ES-I3 (cell line): ENCODE measurements at regions not wholly inside any gene's neighbourhood (a gene's known extent, or its start where the extent isn't known, plus 50 kb on each side); places are given as distances from the start of the nearest gene placed in this dataset.

ENCODE experiments used
- H3K36me3 ChIP-seq: 2 replicates; pipeline ENCODE4 v1.6.1; 2013; ENCODE audit warnings: mild to moderate bottlenecking, low read length, control low read depth, moderate library complexity; ENCODE audit not compliant: insufficient read depth
- H3K4me1 ChIP-seq: 2 replicates; pipeline ENCODE4 v1.6.1; 2013; ENCODE audit warnings: mild to moderate bottlenecking, control low read depth, low read length; ENCODE audit not compliant: insufficient read depth
- H3K9ac ChIP-seq: 2 replicates; pipeline ENCODE4 v1.6.1; 2013; ENCODE audit warnings: low read depth, mild to moderate bottlenecking, low read length, moderate library complexity
- H3K9me3 ChIP-seq: 2 replicates; pipeline ENCODE4 v1.6.1; 2013; ENCODE audit warnings: mild to moderate bottlenecking, low read length, moderate library complexity; ENCODE audit not compliant: control insufficient read depth, insufficient read depth

DNA sequence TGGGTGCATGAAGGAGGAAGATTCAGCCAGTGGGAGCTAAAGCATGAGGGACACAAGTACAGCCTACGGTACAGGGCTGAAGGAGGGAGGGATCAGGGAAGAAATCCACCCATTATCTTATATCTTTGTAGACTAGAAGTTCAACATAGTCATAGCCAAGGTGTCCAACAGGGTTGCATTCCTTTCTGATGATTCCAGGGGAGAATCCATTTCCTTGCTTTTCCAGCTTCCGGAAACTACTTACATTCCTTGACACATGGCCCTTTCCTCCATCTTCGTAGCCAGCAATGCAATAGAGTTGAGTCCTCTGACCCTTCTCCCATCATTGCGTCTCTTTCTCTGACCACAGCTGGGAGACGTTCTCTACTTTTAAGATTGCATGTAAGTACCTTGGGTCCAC lies 471.0 kb upstream of the SEMA6D start:
- Histone ChIP-seq H3K9me3 (no peaks in the 10 kb centered on the region), H3K36me3 (no peaks in the 10 kb centered on the region), H3K4me1 (no peaks in the 10 kb centered on the region), H3K9ac (no peak overlapping the region)

DNA sequence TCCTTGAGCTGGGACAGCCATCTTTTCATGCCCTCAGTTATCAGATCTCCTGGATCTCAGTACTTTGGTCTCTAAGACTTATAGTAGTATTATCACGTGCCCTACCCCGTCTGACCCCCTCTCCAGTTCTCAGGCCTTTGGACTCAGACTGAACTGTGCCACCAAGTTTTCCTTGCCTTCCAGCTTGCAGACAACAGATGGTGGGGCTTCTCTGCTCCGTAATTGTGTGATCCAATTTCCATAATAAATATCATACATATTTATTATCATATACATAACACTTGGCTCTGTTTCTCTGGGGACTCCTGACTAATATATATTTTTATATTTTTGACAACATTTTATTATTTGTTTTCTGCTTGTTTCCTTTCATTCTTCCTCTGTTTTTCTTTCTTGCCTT lies 458.8 kb upstream of the SEMA6D start:
- no peak overlapping the region for H3K9ac ChIP-seq
- no peaks in the 10 kb centered on the region for H3K36me3 ChIP-seq
- no peaks in the 10 kb centered on the region for H3K9me3 ChIP-seq
- no peaks in the 10 kb centered on the region for H3K4me1 ChIP-seq

DNA sequence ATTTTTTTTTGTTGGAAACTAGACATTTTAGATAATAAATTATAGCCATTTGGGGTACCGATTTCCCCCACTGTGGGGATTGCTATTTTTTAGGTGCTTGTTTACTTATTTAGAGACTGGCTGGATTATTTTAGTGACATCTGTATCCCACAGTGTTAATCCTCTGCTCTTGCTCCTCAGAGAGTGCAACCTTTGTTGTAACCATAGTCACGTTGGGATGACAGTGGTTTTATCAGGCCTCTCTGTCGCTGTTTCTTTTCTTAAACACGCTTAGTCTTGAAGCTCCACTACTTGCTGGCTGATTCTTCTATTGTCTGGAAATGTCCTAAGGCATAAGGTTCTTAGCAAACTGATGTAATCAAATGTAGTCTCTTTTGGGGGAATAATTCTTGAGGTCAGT lies 451.6 kb upstream of the SEMA6D start:
- Histone ChIP-seq H3K36me3 (no peaks in the 10 kb centered on the region), H3K4me1 (no peaks in the 10 kb centered on the region), H3K9ac (no peak overlapping the region), H3K9me3 (no peaks in the 10 kb centered on the region)

DNA sequence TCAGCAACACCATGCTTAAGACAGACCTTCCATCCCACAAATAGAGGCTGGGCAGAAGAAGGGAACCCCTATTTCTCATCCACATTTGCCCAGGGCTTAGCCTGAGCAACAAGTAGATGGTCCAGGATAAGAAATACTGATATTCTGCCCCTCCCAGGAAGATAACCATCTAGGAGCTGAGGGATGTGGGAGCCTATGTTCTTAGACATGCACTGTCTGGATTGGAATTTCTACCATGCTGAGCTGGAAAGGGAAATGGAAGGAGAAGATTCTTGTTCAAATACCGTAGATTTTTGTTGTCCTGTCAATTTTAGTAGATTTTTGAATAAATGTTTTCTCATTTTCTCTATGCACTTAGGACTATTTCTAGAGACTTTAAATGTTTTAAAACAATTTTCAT lies 450.7 kb upstream of the SEMA6D start:
- no peaks in the 10 kb centered on the region for H3K4me1 ChIP-seq
- no peak overlapping the region for H3K9ac ChIP-seq
- H3K9me3 ChIP-seq = no peaks in the 10 kb centered on the region
- H3K36me3 ChIP-seq = no peaks in the 10 kb centered on the region

DNA sequence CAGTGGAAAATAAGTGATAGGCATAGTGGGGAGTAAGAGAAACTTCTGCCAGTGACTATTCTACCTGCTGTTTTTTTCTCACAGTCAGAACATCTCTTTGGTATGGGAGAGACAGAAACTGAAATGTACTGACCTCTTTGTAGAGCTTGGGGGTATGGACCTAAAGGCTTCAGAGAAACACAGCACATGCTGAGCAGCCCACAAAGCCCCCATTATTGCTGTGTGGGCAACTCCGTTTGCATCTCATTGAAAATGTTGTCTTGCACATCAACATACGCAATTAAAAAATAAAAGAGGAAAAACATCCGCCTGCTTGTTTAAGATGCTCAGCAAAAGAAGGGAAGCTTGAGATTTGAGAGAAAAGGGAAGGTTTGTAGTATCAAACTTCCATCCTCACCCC lies 443.4 kb upstream of the SEMA6D start:
- no peaks in the 10 kb centered on the region; the same call in 1 of the 2 replicates for H3K9me3 ChIP-seq
- no peak overlapping the region for H3K9ac ChIP-seq
- no peaks in the 10 kb centered on the region for H3K36me3 ChIP-seq
- no peaks in the 10 kb centered on the region for H3K4me1 ChIP-seq

DNA sequence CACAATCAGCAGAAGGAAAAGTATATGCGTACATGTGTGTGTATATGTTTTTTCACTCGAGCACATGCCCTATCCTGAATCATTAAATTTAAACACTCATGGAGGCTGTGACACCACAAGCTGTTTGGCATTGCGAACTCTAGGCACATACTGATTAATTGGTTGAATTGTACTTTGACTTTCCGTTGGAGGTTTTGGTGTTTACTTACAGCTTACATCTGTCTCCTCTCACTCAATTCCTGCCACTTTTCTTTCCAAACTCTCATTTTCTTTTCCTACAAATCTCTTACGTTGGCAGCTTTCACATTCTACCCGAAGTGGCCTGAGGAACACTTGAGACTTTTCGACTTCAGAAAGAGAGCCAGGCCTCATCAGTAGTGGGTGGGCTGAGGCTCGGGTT lies 434.1 kb upstream of the SEMA6D start:
- Histone ChIP-seq H3K4me1 (no peaks in the 10 kb centered on the region), H3K36me3 (no peaks in the 10 kb centered on the region), H3K9ac (no peak overlapping the region), H3K9me3 (no peaks in the 10 kb centered on the region)

DNA sequence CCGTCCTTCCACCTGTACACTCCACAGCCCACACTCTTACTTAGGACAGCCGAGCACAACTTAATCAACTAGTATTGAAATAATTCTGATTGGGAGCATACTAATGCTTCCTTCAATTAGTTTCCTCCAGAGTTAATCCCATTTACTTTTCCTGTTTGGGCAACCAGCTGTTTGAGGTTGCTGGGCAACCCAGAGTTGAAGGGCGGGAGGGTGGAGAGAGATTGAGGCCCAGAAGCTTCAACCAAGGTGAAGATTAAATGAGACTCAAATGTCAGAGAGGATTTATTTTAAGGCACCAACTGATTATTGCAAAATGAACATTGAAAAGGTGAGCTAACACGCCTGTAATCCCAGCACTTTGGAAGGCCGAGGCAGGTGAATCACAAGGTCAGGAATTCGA lies 428.5 kb upstream of the SEMA6D start:
- H3K36me3 ChIP-seq = no peaks in the 10 kb centered on the region
- H3K9ac ChIP-seq = no peak overlapping the region
- H3K9me3 ChIP-seq = no peaks in the 10 kb centered on the region
- H3K4me1 ChIP-seq = no peaks in the 10 kb centered on the region

DNA sequence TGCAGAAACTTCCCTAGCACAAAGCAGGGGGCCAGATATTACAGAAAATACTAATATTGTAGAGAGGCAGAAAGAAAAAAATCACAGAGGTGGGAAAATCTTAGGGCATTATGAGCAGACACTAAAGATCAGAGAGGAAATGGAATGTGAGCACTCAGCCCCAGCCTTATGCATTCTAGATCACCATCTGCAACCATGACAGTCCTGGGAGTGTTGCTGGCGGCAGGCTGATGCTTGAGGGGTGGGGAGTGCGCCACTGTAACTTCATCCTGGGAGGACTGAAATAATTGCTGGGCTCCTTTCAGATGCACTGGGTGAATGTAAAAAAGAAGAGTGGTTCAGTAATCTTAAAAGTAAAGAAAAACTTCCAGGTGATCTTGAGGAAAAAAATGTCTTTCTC lies 427.6 kb upstream of the SEMA6D start:
- no peak overlapping the region for H3K9ac ChIP-seq
- no peaks in the 10 kb centered on the region for H3K36me3 ChIP-seq
- no peaks in the 10 kb centered on the region for H3K4me1 ChIP-seq
- no peaks in the 10 kb centered on the region for H3K9me3 ChIP-seq

DNA sequence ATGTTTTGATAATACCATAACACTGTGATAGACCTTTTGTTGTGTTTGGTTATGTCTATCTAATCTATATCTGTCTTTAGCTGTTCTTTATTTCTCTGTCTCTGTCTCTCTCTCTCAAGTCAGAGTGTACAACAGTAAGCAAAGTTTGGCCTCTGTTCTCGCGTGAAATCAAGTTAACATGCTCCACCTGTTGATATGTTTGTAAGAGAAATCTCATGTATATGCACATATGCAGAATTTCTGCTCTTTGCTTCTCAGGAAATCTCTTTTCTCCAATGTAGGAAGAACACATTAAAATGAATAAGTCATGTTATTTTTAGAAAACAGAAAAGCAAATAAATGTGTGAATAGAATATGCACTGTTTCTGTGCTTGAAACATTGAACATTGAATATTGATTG lies 425.5 kb upstream of the SEMA6D start:
- Histone ChIP-seq H3K36me3 (no peaks in the 10 kb centered on the region), H3K9ac (no peak overlapping the region), H3K4me1 (no peaks in the 10 kb centered on the region), H3K9me3 (no peaks in the 10 kb centered on the region)

DNA sequence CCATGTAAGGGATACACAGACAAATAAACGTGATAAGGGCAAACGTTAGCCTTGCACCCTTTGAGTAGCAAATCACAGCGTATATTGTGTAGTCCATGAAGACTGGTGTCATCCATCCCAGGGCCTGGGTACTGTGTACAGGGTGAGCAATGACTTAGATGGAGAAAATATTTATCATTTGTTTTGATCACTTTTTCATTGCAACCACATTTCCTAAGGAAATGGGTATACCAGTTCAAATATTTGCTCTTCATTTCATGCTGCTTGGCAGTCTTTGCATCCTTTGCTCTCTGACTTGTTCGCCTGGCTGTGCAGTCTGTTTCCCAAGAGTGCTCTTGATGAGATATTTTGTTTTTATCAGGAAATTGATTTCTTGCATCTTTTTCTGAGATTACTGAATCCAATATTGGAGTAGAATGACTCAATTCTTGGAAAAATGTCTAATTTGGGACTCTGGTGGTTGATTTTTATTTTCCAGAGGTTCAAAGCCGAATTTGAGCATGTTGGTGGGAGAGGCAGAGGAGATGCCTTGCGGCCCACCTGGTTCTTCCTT lies 424.6 kb upstream of the SEMA6D start:
- no peaks in the 10 kb centered on the region for H3K4me1 ChIP-seq
- no peaks in the 10 kb centered on the region for H3K36me3 ChIP-seq
- no peak overlapping the region for H3K9ac ChIP-seq
- H3K9me3 ChIP-seq = no peaks in the 10 kb centered on the region

DNA sequence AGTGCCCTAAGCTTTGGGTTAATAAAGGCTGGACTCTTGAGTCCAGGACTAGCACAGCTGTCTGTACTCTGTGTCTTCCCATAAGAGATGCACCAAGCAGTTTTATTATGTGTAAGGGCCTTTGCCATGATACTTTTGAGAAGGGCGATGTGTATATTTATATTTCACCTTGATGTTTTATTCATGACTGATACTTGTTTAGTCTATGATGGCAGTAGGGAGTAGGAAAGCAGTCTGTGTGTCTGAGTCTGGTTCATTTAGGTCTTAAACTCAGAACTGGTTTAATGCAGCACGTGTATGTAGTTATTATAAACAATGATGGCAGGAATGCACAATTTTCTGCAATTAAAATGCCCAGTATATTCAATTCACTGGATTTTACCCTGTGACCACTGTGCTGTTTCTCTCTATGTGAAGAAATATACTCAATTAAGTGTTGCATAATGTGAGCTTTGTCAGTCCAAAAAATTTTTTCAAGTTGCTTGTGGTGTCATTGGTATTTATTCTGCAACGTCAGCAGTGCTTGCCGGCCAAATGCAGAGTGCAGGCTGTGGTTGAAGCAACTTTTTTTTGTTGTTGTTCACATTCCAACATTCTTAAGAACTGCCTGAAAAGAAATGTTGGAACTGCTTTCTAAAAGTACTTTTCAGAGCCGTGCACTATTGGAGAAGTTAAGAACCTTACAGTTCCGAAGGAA lies 423.7 kb upstream of the SEMA6D start:
- H3K9me3 ChIP-seq = no peaks in the 10 kb centered on the region
- no peaks in the 10 kb centered on the region for H3K36me3 ChIP-seq
- H3K4me1 ChIP-seq = no peaks in the 10 kb centered on the region
- H3K9ac ChIP-seq = no peak overlapping the region

DNA sequence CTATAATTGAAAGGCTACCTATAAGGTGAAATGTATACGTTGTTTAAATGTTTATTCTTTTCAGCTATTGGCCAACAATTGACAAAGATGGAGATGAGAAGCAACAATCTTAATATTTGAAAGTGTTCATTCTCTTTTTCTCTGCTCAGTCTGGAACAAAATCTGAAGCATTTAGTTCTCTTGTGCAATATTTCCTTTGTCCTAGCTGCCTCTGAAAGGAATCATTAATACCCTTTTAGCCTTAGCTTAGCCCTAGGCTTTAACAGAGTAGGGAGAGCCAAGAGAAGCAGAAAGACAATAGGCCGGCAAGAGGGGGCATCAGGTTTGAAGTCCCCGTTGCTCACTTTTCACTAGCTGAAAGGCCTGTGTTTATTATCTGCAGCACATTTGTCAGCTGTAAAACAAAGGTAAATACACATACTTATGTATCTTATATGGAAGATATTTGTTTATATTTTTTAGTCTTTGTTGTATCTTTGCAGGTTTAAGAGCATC lies 422.5 kb upstream of the SEMA6D start:
- no peaks in the 10 kb centered on the region for H3K36me3 ChIP-seq
- no peak overlapping the region for H3K9ac ChIP-seq
- H3K4me1 ChIP-seq = no peaks in the 10 kb centered on the region
- H3K9me3 ChIP-seq = no peaks in the 10 kb centered on the region

DNA sequence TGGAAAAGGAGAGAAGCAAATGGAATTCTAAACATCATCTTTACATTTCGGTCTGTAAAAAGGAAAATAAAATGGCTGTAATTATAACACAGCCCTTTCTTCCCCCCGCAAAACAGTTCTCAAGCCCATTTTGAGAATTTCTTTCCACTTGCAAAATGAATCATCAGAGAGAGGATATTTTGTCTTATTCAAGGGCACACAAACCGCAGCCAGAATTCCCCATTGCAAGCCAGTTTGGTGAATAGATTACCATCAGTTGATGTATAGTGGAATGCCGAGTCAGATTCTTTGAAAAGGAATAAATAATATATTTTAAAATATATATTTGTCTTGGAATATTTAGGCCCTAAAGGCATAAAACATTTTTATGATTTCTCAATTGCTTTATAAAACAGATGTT lies 420.4 kb upstream of the SEMA6D start:
- Histone ChIP-seq H3K9ac (no peak overlapping the region), H3K36me3 (no peaks in the 10 kb centered on the region), H3K4me1 (no peaks in the 10 kb centered on the region), H3K9me3 (no peaks in the 10 kb centered on the region)

DNA sequence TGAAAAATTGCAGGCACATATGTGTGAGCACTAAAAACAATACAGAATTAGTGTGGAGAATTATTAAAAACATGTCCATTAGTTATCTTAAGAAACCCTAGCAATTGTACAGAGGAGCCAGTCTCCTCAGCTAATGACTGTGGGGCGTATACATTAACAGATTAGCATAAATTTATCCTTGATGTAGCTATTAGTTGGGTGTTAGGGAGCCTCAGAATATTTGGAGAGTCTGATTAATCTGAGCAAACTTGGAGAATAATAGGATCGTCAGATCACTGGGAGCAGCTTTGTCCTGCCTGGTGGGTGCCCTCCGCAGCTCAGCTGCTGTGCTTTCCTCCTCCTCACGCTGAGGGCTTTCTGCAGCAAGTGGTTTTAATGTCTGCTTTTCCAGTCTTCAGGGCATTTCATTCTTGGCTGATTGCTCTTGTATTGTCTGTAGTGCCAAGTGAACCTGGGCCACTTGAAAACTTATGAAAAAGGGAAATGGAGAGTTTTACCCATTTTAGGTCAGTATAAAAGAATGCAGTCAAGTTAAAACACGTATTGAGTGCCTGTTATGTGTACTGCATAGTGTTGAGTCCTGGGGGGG lies 417.4 kb upstream of the SEMA6D start:
- Histone ChIP-seq H3K4me1 (no peaks in the 10 kb centered on the region), H3K9ac (no peak overlapping the region), H3K9me3 (no peaks in the 10 kb centered on the region), H3K36me3 (no peaks in the 10 kb centered on the region)

DNA sequence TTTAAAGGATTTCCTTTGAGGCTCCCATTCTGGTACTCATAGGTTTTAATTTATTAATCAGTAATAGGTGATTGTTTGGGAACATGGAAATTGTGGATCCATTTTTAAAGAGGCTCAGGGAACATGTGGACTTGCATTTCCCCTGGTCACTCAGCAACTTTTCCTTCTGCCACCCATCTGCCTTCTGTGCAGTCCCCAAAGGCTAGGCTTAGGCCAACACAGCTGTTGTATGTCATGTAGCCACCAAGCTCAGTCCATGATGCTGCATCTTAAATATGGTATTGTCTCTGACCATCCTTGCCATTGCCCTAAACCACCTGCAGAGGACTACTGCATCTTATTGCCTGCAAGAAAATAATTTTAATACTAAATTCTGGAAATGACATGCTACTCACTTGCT lies 416.7 kb upstream of the SEMA6D start:
- Histone ChIP-seq H3K36me3 (no peaks in the 10 kb centered on the region), H3K9ac (no peak overlapping the region), H3K9me3 (no peaks in the 10 kb centered on the region), H3K4me1 (no peaks in the 10 kb centered on the region)
